Neural progenitor cell (in vitro differentiated cells): ENCODE measurements at regions not wholly inside any gene's neighbourhood (a gene's known extent, or its start where the extent isn't known, plus 50 kb on each side); places are given as distances from the start of the nearest gene placed in this dataset.

Experiments
- DNase-seq: peaks from one replicate; pipeline ENCODE4 v3.0.0-alpha.2; 2016; ENCODE audit warnings: low spot score
- H2AFZ ChIP-seq: fragments of 200-600 bp; sonication (generic); replicated peaks from 2 replicates; pipeline ENCODE4 v1.6.1; 2016; ENCODE audit warnings: antibody characterized with exemption
- H3F3A ChIP-seq: fragments of 200-600 bp; sonication (generic); 2 replicates; pipeline ENCODE4 v1.6.1; 2016; ENCODE audit warnings: antibody characterized with exemption, low read depth
- H3K27ac ChIP-seq: fragments of 200-600 bp; sonication (generic); 2 replicates; pipeline ENCODE4 v1.5.1; 2016; ENCODE audit warnings: mild to moderate bottlenecking
- H3K27me3 ChIP-seq: fragments of 200-600 bp; sonication (generic); 2 replicates; pipeline ENCODE4 v1.6.1; 2016; ENCODE audit warnings: mild to moderate bottlenecking, moderate library complexity
- H3K36me3 ChIP-seq: fragments of 200-600 bp; sonication (generic); 2 replicates; pipeline ENCODE4 v1.5.1; 2016
- H3K4me1 ChIP-seq: fragments of 200-600 bp; sonication (generic); 2 replicates; pipeline ENCODE4 v1.6.1; 2016; ENCODE audit warnings: mixed run types
- H3K4me2 ChIP-seq: fragments of 200-600 bp; sonication (generic); 2 replicates; pipeline ENCODE4 v1.6.1; 2016
- H3K4me3 ChIP-seq: fragments of 200-600 bp; sonication (generic); 2 replicates; pipeline ENCODE4 v1.5.1; 2016
- H3K79me2 ChIP-seq: fragments of 200-600 bp; sonication (generic); 2 replicates; pipeline ENCODE4 v1.6.1; 2016; ENCODE audit warnings: low read depth
- H3K9ac ChIP-seq: fragments of 200-600 bp; sonication (generic); 2 replicates; pipeline ENCODE4 v1.6.1; 2016
- H3K9me3 ChIP-seq: fragments of 200-600 bp; sonication (generic); 2 replicates; pipeline ENCODE4 v1.5.1; 2016; ENCODE audit warnings: low read depth
- H4K20me1 ChIP-seq: fragments of 200-600 bp; sonication (generic); 2 replicates; pipeline ENCODE4 v1.6.1; 2016; ENCODE audit warnings: low read depth
- H3K27ac Mint-ChIP-seq: 3 replicates; pipeline ENCODE4 v1.8.0; 2021; ENCODE audit warnings: mixed read lengths
- H3K27me3 Mint-ChIP-seq: 2 replicates; pipeline ENCODE4 v1.8.0; 2022; ENCODE audit warnings: low read depth, mild to moderate bottlenecking, inconsistent platforms, moderate library complexity, mixed read lengths; ENCODE audit not compliant: insufficient read depth
- H3K36me3 Mint-ChIP-seq: 3 replicates; pipeline ENCODE4 v1.8.0; 2021; ENCODE audit warnings: mixed read lengths
- H3K4me1 Mint-ChIP-seq: 3 replicates; pipeline ENCODE4 v1.8.0; 2021; ENCODE audit warnings: mixed read lengths
- H3K4me3 Mint-ChIP-seq: 3 replicates; pipeline ENCODE4 v1.8.0; 2021; ENCODE audit warnings: mild to moderate bottlenecking, moderate library complexity, mixed read lengths
- H3K9me3 Mint-ChIP-seq: 3 replicates; pipeline ENCODE4 v1.8.0; 2020; ENCODE audit warnings: mixed read lengths
- EZH2 ChIP-seq: fragments of 200-600 bp; sonication (generic); IDR thresholded peaks from 2 replicates; pipeline ENCODE4 v1.6.1; 2017; ENCODE audit warnings: antibody characterized with exemption, mild to moderate bottlenecking, moderate library complexity
- EZH2phosphoT487 ChIP-seq: fragments of 200-600 bp; sonication (generic); IDR thresholded peaks from 2 replicates; pipeline ENCODE4 v1.6.1; 2017; ENCODE audit warnings: antibody characterized with exemption
- TF ChIP-seq, protein P1 (sequence below): fragments of 200-600 bp; sonication (generic); IDR thresholded peaks from 2 replicates; pipeline ENCODE4 v1.5.1; 2017; ENCODE audit warnings: antibody characterized with exemption, mild to moderate bottlenecking

GRCh38 chr6:85112540-85112939 lies 337.3 kb upstream of the NT5E start:
- Histone ChIP-seq H2AFZ (no peak overlapping the region), H3K27me3 (no peaks in the 10 kb centered on the region), H3K4me2 (no peak overlapping the region), H3K9ac (no peak overlapping the region), H4K20me1 (no peaks in the 10 kb centered on the region), H3K36me3 (no peaks in the 10 kb centered on the region), H3K4me3 (no peak overlapping the region), H3F3A (no peaks in the 10 kb centered on the region), H3K9me3 (no peaks in the 10 kb centered on the region), H3K4me1 (peaks cover 16% of the 10 kb centered on the region), H3K27ac (no peak overlapping the region), H3K79me2 (no peaks in the 10 kb centered on the region)
- Mint-ChIP-seq H3K36me3 (no peaks in the 10 kb centered on the region), H3K27me3 (no peaks in the 10 kb centered on the region), H3K27ac (no peak overlapping the region), H3K9me3 (no peaks in the 10 kb centered on the region), H3K4me1 (peaks cover 13% of the 10 kb centered on the region), H3K4me3 (no peak overlapping the region)
- DNase-seq, result no peak
- TF ChIP-seq EZH2 (no peak), EZH2phosphoT487 (no peak)
- TF ChIP-seq, protein P1, sequence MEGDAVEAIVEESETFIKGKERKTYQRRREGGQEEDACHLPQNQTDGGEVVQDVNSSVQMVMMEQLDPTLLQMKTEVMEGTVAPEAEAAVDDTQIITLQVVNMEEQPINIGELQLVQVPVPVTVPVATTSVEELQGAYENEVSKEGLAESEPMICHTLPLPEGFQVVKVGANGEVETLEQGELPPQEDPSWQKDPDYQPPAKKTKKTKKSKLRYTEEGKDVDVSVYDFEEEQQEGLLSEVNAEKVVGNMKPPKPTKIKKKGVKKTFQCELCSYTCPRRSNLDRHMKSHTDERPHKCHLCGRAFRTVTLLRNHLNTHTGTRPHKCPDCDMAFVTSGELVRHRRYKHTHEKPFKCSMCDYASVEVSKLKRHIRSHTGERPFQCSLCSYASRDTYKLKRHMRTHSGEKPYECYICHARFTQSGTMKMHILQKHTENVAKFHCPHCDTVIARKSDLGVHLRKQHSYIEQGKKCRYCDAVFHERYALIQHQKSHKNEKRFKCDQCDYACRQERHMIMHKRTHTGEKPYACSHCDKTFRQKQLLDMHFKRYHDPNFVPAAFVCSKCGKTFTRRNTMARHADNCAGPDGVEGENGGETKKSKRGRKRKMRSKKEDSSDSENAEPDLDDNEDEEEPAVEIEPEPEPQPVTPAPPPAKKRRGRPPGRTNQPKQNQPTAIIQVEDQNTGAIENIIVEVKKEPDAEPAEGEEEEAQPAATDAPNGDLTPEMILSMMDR, result no peak

- H3K27ac Mint-ChIP-seq, result no peak overlapping the region
- H3K27ac ChIP-seq, result no peak overlapping the region
Measured at GRCh38 chr6:85111481-85112011, 338.3 kb upstream of the NT5E start.

DNA sequence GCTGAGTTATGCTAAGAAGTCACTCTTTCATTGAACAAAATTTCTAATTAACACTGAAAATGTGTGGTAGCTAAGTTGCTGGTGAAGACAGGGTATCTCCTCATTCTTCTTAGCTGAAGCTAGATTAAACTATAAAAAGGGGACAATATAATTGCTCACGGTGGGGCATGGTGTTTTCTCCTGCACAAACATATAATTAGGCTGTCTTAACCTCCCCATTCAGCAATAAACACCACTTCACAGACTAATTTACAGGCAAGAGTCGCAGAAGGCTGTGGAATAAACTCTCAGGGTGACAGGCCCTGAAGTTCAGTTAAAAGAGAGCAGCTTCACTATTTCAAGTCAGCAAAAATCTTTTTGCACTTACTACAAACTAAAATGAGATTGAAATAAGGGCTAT lies 338.9 kb upstream of the NT5E start:
- Histone ChIP-seq H3K27ac (no peak overlapping the region), H3K27me3 (no peaks in the 10 kb centered on the region), H4K20me1 (no peaks in the 10 kb centered on the region), H3K4me3 (no peak overlapping the region), H3K4me2 (no peak overlapping the region), H3K9me3 (no peaks in the 10 kb centered on the region), H3K4me1 (peaks cover 16% of the 10 kb centered on the region), H3F3A (no peaks in the 10 kb centered on the region), H3K79me2 (no peaks in the 10 kb centered on the region), H3K9ac (no peak overlapping the region), H3K36me3 (no peaks in the 10 kb centered on the region), H2AFZ (no peak overlapping the region)
- TF ChIP-seq EZH2phosphoT487 (no peak), EZH2 (no peak)
- TF ChIP-seq, protein P1, result no peak
- Mint-ChIP-seq H3K27ac (no peak overlapping the region), H3K36me3 (no peaks in the 10 kb centered on the region), H3K27me3 (no peaks in the 10 kb centered on the region), H3K4me1 (peaks cover 13% of the 10 kb centered on the region), H3K4me3 (no peak overlapping the region), H3K9me3 (no peaks in the 10 kb centered on the region)
- no peak for DNase-seq

More at GRCh38 chr6:85111481-85112011, 338.3 kb upstream of the NT5E start:
- Histone ChIP-seq H3K9ac (no peak overlapping the region), H3K36me3 (no peaks in the 10 kb centered on the region), H2AFZ (peak overlapping the region; percentile 12), H3K4me1 (peaks cover 16% of the 10 kb centered on the region), H3K9me3 (no peaks in the 10 kb centered on the region), H3K4me3 (no peak overlapping the region), H4K20me1 (no peaks in the 10 kb centered on the region), H3K4me2 (no peak overlapping the region), H3K79me2 (no peaks in the 10 kb centered on the region), H3F3A (no peaks in the 10 kb centered on the region), H3K27me3 (no peaks in the 10 kb centered on the region)
- H3K36me3 Mint-ChIP-seq, result no peaks in the 10 kb centered on the region
- H3K4me3 Mint-ChIP-seq, result no peak overlapping the region
- peak; percentile 17 for DNase-seq
- no peak for TF ChIP-seq EZH2
- no peak for TF ChIP-seq EZH2phosphoT487
- TF ChIP-seq, protein P1, result no peak
- H3K4me1 Mint-ChIP-seq, result peaks cover 13% of the 10 kb centered on the region
- no peaks in the 10 kb centered on the region for H3K27me3 Mint-ChIP-seq
- H3K9me3 Mint-ChIP-seq, result no peaks in the 10 kb centered on the region
